SU-DHL-6 (cell line): ENCODE measurements at regions not wholly inside any gene's neighbourhood (a gene's known extent, or its start where the extent isn't known, plus 50 kb on each side); places are given as distances from the start of the nearest gene placed in this dataset.

Experiments
- H2AFZ ChIP-seq: fragments of 200-600 bp; sonication (generic); 2 replicates; pipeline ENCODE4 v1.6.1; 2014; ENCODE audit warnings: low read depth, mild to moderate bottlenecking, moderate library complexity, mixed read lengths, antibody characterized with exemption, low read length; ENCODE audit not compliant: severe bottlenecking
- H3F3A ChIP-seq: fragments of 200-600 bp; shearing (Covaris generic); 2 replicates; pipeline ENCODE4 v1.6.0; 2016; ENCODE audit warnings: antibody characterized with exemption, mild to moderate bottlenecking; ENCODE audit not compliant: insufficient read depth
- H3K27ac ChIP-seq: fragments of 200-600 bp; sonication (generic); 2 replicates; pipeline ENCODE4 v1.5.1; 2016; ENCODE audit warnings: low read depth, mild to moderate bottlenecking, low read length, moderate library complexity, mixed read lengths
- H3K27me3 ChIP-seq: fragments of 200-600 bp; sonication (generic), shearing (Covaris generic); 2 replicates; pipeline ENCODE4 v1.6.0; 2014; ENCODE audit warnings: mild to moderate bottlenecking, low read length
- H3K36me3 ChIP-seq: fragments of 200-600 bp; sonication (generic); 2 replicates; pipeline ENCODE4 v1.6.1; 2014; ENCODE audit warnings: mild to moderate bottlenecking, low read length, mixed read lengths
- H3K4me2 ChIP-seq: fragments of 300-600, 200-600 bp; shearing (Covaris generic), sonication (generic); 2 replicates; pipeline ENCODE4 v1.6.0; 2014; ENCODE audit warnings: low read length, low read depth, mild to moderate bottlenecking; ENCODE audit not compliant: poor library complexity, severe bottlenecking
- H3K4me3 ChIP-seq: fragments of 200-600 bp; sonication (generic); 2 replicates; pipeline ENCODE4 v1.5.1; 2014; ENCODE audit warnings: antibody characterized with exemption, low read length, mild to moderate bottlenecking, mixed read lengths; ENCODE audit not compliant: insufficient read depth, poor library complexity, severe bottlenecking
- H3K79me2 ChIP-seq: fragments of 200-600 bp; sonication (generic); 2 replicates; pipeline ENCODE4 v1.6.1; 2014; ENCODE audit warnings: mild to moderate bottlenecking, low read length, moderate library complexity; ENCODE audit not compliant: insufficient read depth
- H3K9ac ChIP-seq: fragments of 200-600 bp; sonication (generic); 2 replicates; pipeline ENCODE4 v1.7.0; 2014; ENCODE audit warnings: mild to moderate bottlenecking, low read length
- H3K9me2 ChIP-seq: fragments of 200-600 bp; sonication (generic); replicated peaks from 2 replicates; pipeline ENCODE4 v1.6.1; 2014; ENCODE audit warnings: low read length; ENCODE audit not compliant: insufficient read depth
- H3K9me3 ChIP-seq: fragments of 200-600 bp; sonication (generic); 2 replicates; pipeline ENCODE4 v1.6.1; 2014; ENCODE audit warnings: low read length, mixed read lengths; ENCODE audit not compliant: insufficient read depth
- H4K20me1 ChIP-seq: fragments of 200-600 bp; sonication (generic); 2 replicates; pipeline ENCODE4 v1.6.1; 2014; ENCODE audit warnings: low read depth, mild to moderate bottlenecking, antibody characterized with exemption, low read length, moderate library complexity, mixed read lengths
- EZH2phosphoT487 ChIP-seq: fragments of 200-600 bp; sonication (generic), shearing (Covaris generic); conservative IDR thresholded peaks from 2 replicates; pipeline ENCODE4 v1.6.1; 2018; ENCODE audit warnings: mild to moderate bottlenecking, antibody characterized with exemption, low read length, moderate library complexity, mixed read lengths
- TF ChIP-seq, protein P1 (sequence below): fragments of 200-600 bp; sonication (generic); IDR thresholded peaks from one replicate; pipeline ENCODE4 v1.5.1; 2017; ENCODE audit warnings: antibody characterized with exemption, mild to moderate bottlenecking, low read length, moderate library complexity; ENCODE audit not compliant: insufficient read depth, poor library complexity, severe bottlenecking

DNA sequence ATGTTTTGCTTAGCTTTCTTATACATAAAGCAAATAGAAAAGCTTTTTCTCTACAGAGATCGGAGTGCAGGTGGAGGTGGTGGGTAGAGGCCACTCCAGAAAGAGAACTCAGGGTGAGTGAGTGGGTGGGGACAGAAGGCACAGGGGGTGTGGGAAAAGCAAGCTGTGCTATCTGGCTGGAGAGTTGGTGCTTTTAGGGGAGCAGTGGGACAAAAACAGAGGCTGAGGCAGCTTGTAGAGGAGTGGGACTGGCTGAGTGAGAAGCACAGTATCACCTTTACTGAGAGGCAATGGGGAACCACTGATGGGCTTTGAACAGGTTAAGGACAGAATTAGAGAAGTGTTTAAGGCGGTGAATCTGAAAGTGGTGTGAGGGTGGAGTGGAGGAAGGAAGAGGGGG is 275.3 kb downstream of the TCF7L2 start:
- Histone ChIP-seq H3K79me2 (no peaks in the 10 kb centered on the region), H3K4me3 (no peak overlapping the region), H3K9me2 (no peaks in the 10 kb centered on the region), H3K9me3 (no peaks in the 10 kb centered on the region), H3K27me3 (no peaks in the 10 kb centered on the region), H2AFZ (no peak overlapping the region), H3K9ac (no peak overlapping the region), H3K4me2 (no peak overlapping the region), H3K27ac (no peak overlapping the region), H3F3A (no peaks in the 10 kb centered on the region), H3K36me3 (no peaks in the 10 kb centered on the region; the same call in 1 of the 2 replicates), H4K20me1 (no peaks in the 10 kb centered on the region)
- no peak for TF ChIP-seq EZH2phosphoT487
- TF ChIP-seq, protein P1, sequence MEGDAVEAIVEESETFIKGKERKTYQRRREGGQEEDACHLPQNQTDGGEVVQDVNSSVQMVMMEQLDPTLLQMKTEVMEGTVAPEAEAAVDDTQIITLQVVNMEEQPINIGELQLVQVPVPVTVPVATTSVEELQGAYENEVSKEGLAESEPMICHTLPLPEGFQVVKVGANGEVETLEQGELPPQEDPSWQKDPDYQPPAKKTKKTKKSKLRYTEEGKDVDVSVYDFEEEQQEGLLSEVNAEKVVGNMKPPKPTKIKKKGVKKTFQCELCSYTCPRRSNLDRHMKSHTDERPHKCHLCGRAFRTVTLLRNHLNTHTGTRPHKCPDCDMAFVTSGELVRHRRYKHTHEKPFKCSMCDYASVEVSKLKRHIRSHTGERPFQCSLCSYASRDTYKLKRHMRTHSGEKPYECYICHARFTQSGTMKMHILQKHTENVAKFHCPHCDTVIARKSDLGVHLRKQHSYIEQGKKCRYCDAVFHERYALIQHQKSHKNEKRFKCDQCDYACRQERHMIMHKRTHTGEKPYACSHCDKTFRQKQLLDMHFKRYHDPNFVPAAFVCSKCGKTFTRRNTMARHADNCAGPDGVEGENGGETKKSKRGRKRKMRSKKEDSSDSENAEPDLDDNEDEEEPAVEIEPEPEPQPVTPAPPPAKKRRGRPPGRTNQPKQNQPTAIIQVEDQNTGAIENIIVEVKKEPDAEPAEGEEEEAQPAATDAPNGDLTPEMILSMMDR = no peak

DNA sequence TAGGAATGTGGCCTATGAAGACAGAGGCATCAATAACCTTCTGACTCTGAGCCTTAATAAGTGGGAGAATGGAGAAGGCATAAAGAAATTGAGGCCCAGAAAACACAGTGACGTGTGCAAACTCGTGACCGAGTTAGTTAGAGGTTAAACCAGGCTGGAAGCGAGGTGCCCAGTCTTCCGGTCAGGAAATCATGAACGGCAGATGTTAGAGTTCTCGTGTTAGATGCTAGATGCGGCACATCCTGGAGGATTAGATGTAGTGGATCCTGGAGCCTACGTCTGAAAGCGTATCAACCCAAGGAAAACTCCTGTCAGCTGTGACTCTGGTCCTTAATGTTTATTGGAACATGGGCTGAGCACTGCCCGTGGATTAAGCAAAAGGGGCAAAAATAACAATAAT is 275.9 kb downstream of the TCF7L2 start:
- Histone ChIP-seq H3K4me2 (no peak overlapping the region), H3K9ac (no peak overlapping the region), H3K27ac (no peak overlapping the region), H4K20me1 (no peaks in the 10 kb centered on the region), H3K79me2 (no peaks in the 10 kb centered on the region), H3F3A (no peaks in the 10 kb centered on the region), H3K27me3 (no peaks in the 10 kb centered on the region), H3K9me3 (no peaks in the 10 kb centered on the region), H2AFZ (no peak overlapping the region), H3K4me3 (no peak overlapping the region), H3K36me3 (no peaks in the 10 kb centered on the region; the same call in 1 of the 2 replicates), H3K9me2 (no peaks in the 10 kb centered on the region)
- TF ChIP-seq, protein P1 = no peak
- TF ChIP-seq EZH2phosphoT487 = no peak

GRCh38 chr10:113226399-113226798 is 276.4 kb downstream of the TCF7L2 start:
- Histone ChIP-seq H4K20me1 (no peaks in the 10 kb centered on the region), H3F3A (no peaks in the 10 kb centered on the region), H3K9me2 (no peaks in the 10 kb centered on the region), H3K27me3 (no peaks in the 10 kb centered on the region), H3K36me3 (no peaks in the 10 kb centered on the region; the same call in 1 of the 2 replicates), H3K9me3 (no peaks in the 10 kb centered on the region), H3K9ac (no peak overlapping the region), H3K27ac (no peak overlapping the region), H3K4me2 (no peak overlapping the region), H3K79me2 (no peaks in the 10 kb centered on the region), H3K4me3 (no peak overlapping the region), H2AFZ (no peak overlapping the region)
- TF ChIP-seq EZH2phosphoT487 = no peak
- TF ChIP-seq, protein P1 = no peak
